ENCODE measurements at regions not wholly inside any gene's neighbourhood (a gene's known extent, or its start where the extent isn't known, plus 50 kb on each side); places are given as distances from the start of the nearest gene placed in this dataset.

GRCh38 chr11:80455818-80456217 is 1015.0 kb upstream of the TENM4 start:
- peaks cover 5% of the 10 kb centered on the region for H3K9me3 Mint-ChIP-seq
- H3K4me1 Mint-ChIP-seq (ENCODE audit: low read depth), result no peaks in the 10 kb centered on the region
- POLR2A ChIA-PET, result no interaction called here
- H3K4me3 Mint-ChIP-seq, result no peak overlapping the region
- DNase-seq, result no peak
- no peaks in the 10 kb centered on the region for H3K27me3 Mint-ChIP-seq
- no peak for ATAC-seq
- CTCF ChIA-PET, result no interaction called here
- intact Hi-C loops (cut with micrococcal nuclease), result no loop called here
- TF ChIP-seq CTCF (IDR thresholded peaks at IDR 0.05), result no peak
- no peak overlapping the region for H3K27ac Mint-ChIP-seq
- H3K36me3 Mint-ChIP-seq (ENCODE audit: low read depth), result no peaks in the 10 kb centered on the region

GRCh38 chr11:80451105-80451504 is 1010.3 kb upstream of the TENM4 start:
- ATAC-seq (no peak), DNase-seq (no peak)
- intact Hi-C loops (cut with micrococcal nuclease), result no loop called here
- Mint-ChIP-seq H3K27me3 (no peaks in the 10 kb centered on the region), H3K4me1 (ENCODE audit: low read depth) (no peaks in the 10 kb centered on the region), H3K4me3 (no peak overlapping the region), H3K36me3 (ENCODE audit: low read depth) (no peaks in the 10 kb centered on the region), H3K27ac (no peak overlapping the region), H3K9me3 (peaks cover 9% of the 10 kb centered on the region)
- ChIA-PET CTCF (no interaction called here), POLR2A (no interaction called here)
- no peak for TF ChIP-seq CTCF (IDR thresholded peaks at IDR 0.05)

- H3K36me3 Mint-ChIP-seq (ENCODE audit: low read depth), result no peaks in the 10 kb centered on the region
- CTCF ChIA-PET, result no interaction called here
- intact Hi-C loops (cut with micrococcal nuclease), result no loop called here
- H3K9me3 Mint-ChIP-seq, result peaks cover 5% of the 10 kb centered on the region
- H3K27ac Mint-ChIP-seq, result no peak overlapping the region
- no peaks in the 10 kb centered on the region for H3K4me1 Mint-ChIP-seq (ENCODE audit: low read depth)
- TF ChIP-seq CTCF (IDR thresholded peaks at IDR 0.05), result no peak
- POLR2A ChIA-PET, result no interaction called here
- no peaks in the 10 kb centered on the region for H3K27me3 Mint-ChIP-seq
- ATAC-seq (no peak), DNase-seq (no peak)
- H3K4me3 Mint-ChIP-seq, result no peak overlapping the region
Measured at GRCh38 chr11:80448709-80449108, 1007.9 kb upstream of the TENM4 start.

- Mint-ChIP-seq H3K4me3 (no peak overlapping the region), H3K27me3 (no peaks in the 10 kb centered on the region), H3K4me1 (ENCODE audit: low read depth) (no peaks in the 10 kb centered on the region), H3K36me3 (ENCODE audit: low read depth) (no peaks in the 10 kb centered on the region), H3K9me3 (peaks cover 7% of the 10 kb centered on the region), H3K27ac (no peak overlapping the region)
- intact Hi-C loops (cut with micrococcal nuclease), result no loop called here
- ChIA-PET CTCF (no interaction called here), POLR2A (no interaction called here)
- ATAC-seq (no peak), DNase-seq (no peak)
- no peak for TF ChIP-seq CTCF (IDR thresholded peaks at IDR 0.05)
Measured at GRCh38 chr11:80443177-80443576, 1002.3 kb upstream of the TENM4 start.

- Mint-ChIP-seq H3K27ac (no peak overlapping the region), H3K36me3 (ENCODE audit: low read depth) (no peaks in the 10 kb centered on the region), H3K4me3 (no peak overlapping the region), H3K4me1 (ENCODE audit: low read depth) (no peaks in the 10 kb centered on the region), H3K9me3 (peaks cover 7% of the 10 kb centered on the region), H3K27me3 (no peaks in the 10 kb centered on the region)
- intact Hi-C loops (cut with micrococcal nuclease), result no loop called here
- ChIA-PET POLR2A (no interaction called here), CTCF (no interaction called here)
- DNase-seq (no peak), ATAC-seq (no peak)
- no peak for TF ChIP-seq CTCF (IDR thresholded peaks at IDR 0.05)
Measured at GRCh38 chr11:80441821-80442220, 1001.0 kb upstream of the TENM4 start.
